Non-pigmented ciliary epithelial cell (primary cell): ENCODE measurements at regions not wholly inside any gene's neighbourhood (a gene's known extent, or its start where the extent isn't known, plus 50 kb on each side); places are given as distances from the start of the nearest gene placed in this dataset.
A peak's percentile ranks its signal among the peaks of the same experiment; 100 is the strongest.
"Not testable (repeated sequence)": the region's sequence is repeated elsewhere in the genome, so short reads cannot be mapped to it uniquely, and the experiment has no call there.

Experiments
- DNase-seq: peaks from one replicate; pipeline ENCODE4 v3.0.0-alpha.2; 2010; ENCODE audit warnings: low read depth

- DNase-seq: no peak
These were observed 104.9 kb upstream of the SPATA12 start for GRCh38 chr3:56955492-56956111.

GRCh38 chr3:56954125-56954524 is 106.3 kb upstream of the SPATA12 start:
- DNase-seq: no peak

- no peak for DNase-seq
These were observed 107.6 kb upstream of the SPATA12 start for GRCh38 chr3:56952846-56953245.

GRCh38 chr3:56952061-56952460 is 108.4 kb upstream of the SPATA12 start:
- no peak for DNase-seq

GRCh38 chr3:56951366-56951765 is 109.1 kb upstream of the SPATA12 start:
- no peak for DNase-seq

GRCh38 chr3:56945378-56945777 is 115.1 kb upstream of the SPATA12 start:
- not testable (repeated sequence) for DNase-seq

- no peak for DNase-seq
These were observed 117.9 kb upstream of the SPATA12 start for GRCh38 chr3:56942523-56942922.

GRCh38 chr3:56940976-56941375 is 119.5 kb upstream of the SPATA12 start:
- no peak for DNase-seq

GRCh38 chr3:56940321-56940720 is 120.1 kb upstream of the SPATA12 start:
- no peak for DNase-seq

GRCh38 chr3:56939834-56940233 is 120.6 kb upstream of the SPATA12 start:
- no peak for DNase-seq

- no peak for DNase-seq
These were observed 121.9 kb upstream of the SPATA12 start for GRCh38 chr3:56938530-56938929.

- no peak for DNase-seq
These were observed 122.9 kb upstream of the SPATA12 start for GRCh38 chr3:56937580-56937979.

GRCh38 chr3:56935811-56936210 is 124.7 kb upstream of the SPATA12 start:
- no peak for DNase-seq

- DNase-seq: not testable (repeated sequence)
These were observed 126.0 kb upstream of the SPATA12 start for GRCh38 chr3:56934481-56934880.

- DNase-seq: no peak
These were observed 126.7 kb upstream of the SPATA12 start for GRCh38 chr3:56933803-56934202.

- no peak for DNase-seq
These were observed 127.6 kb upstream of the SPATA12 start for GRCh38 chr3:56932866-56933265.

- DNase-seq: no peak
These were observed 128.6 kb upstream of the SPATA12 start for GRCh38 chr3:56931836-56932235.

- no peak for DNase-seq
These were observed 129.0 kb upstream of the ARHGEF3 start for GRCh38 chr3:56930706-56931105.

- DNase-seq: no peak
These were observed 128.3 kb upstream of the ARHGEF3 start for GRCh38 chr3:56929809-56930615.

GRCh38 chr3:56928379-56929068 is 126.8 kb upstream of the ARHGEF3 start:
- DNase-seq: no peak

GRCh38 chr3:56927855-56928254 is 126.1 kb upstream of the ARHGEF3 start:
- no peak for DNase-seq

GRCh38 chr3:56926947-56927282 is 125.2 kb upstream of the ARHGEF3 start:
- no peak for DNase-seq

GRCh38 chr3:56926243-56926946 is 124.6 kb upstream of the ARHGEF3 start:
- DNase-seq: peak; percentile 40
